ENCODE measurements at regions not wholly inside any gene's neighbourhood (a gene's known extent, or its start where the extent isn't known, plus 50 kb on each side); places are given as distances from the start of the nearest gene placed in this dataset.
A peak's percentile ranks its signal among the peaks of the same experiment; 100 is the strongest.
"Not testable (repeated sequence)": the region's sequence is repeated elsewhere in the genome, so short reads cannot be mapped to it uniquely, and the experiment has no call there.

GRCh38 chr21:28282833-28283232 is 709.8 kb downstream of the LTN1 start (continued):
- no peak for TF ChIP-seq PRPF4 (IDR thresholded peaks at IDR 0.05; ENCODE audit: insufficient read depth, low read depth, low read length, poor library complexity, severe bottlenecking)
- no peak for TF ChIP-seq ZNF639 (CRISPR knock-in tag; conservative IDR thresholded peaks at IDR 0.05 in 1 of 2, IDR thresholded peaks at IDR 0.05 in 1 of 2)
- TF ChIP-seq, protein P1, sequence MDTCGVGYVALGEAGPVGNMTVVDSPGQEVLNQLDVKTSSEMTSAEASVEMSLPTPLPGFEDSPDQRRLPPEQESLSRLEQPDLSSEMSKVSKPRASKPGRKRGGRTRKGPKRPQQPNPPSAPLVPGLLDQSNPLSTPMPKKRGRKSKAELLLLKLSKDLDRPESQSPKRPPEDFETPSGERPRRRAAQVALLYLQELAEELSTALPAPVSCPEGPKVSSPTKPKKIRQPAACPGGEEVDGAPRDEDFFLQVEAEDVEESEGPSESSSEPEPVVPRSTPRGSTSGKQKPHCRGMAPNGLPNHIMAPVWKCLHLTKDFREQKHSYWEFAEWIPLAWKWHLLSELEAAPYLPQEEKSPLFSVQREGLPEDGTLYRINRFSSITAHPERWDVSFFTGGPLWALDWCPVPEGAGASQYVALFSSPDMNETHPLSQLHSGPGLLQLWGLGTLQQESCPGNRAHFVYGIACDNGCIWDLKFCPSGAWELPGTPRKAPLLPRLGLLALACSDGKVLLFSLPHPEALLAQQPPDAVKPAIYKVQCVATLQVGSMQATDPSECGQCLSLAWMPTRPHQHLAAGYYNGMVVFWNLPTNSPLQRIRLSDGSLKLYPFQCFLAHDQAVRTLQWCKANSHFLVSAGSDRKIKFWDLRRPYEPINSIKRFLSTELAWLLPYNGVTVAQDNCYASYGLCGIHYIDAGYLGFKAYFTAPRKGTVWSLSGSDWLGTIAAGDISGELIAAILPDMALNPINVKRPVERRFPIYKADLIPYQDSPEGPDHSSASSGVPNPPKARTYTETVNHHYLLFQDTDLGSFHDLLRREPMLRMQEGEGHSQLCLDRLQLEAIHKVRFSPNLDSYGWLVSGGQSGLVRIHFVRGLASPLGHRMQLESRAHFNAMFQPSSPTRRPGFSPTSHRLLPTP (IDR thresholded peaks at IDR 0.05; ENCODE audit: borderline replicate concordance, extremely low read depth, insufficient read length) = no peak

DNA sequence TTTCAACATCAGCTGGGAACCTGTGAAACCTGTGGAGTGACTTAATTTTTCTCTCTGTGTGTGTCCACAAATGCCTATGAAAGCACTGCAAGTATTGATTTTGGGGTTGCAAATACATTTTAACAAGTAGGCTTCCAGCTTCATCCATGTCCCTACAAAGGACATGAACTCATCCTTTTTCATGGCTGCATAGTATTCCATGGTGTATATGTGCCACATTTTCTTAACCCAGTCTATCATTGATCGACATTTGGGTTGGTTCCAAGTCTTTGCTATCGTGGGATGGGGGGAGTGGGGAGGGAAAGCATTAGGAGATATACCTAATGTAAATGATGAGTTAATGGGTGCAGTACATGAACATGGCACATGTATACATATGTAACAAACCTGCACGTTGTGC is 711.3 kb downstream of the LTN1 start:
- CTCF ChIA-PET (ENCODE audit: low intra/inter-chr PET ratio); H3K4me3 ChIP-seq; H3K9me1 ChIP-seq (ENCODE audit: control insufficient read depth, insufficient read depth, low read length); H3K4me2 ChIP-seq (ENCODE audit: insufficient read depth, low read length); intact Hi-C loops (cut with micrococcal nuclease); H3K9ac ChIP-seq (ENCODE audit: insufficient read depth in 1 of 2, low read depth in 2 of 2, low read length in 2 of 2); H2AFZ ChIP-seq (ENCODE audit: low read depth, low read length); H3K27ac ChIP-seq (ENCODE audit: extremely low read depth, low read depth, low read length); POLR2A ChIA-PET; in situ Hi-C loops (cut with MboI); H4K20me1 ChIP-seq (replicated peaks; ENCODE audit: control insufficient read depth, insufficient read depth, low read length); H3K79me2 ChIP-seq (ENCODE audit: control insufficient read depth, insufficient read depth, low read length); FAIRE-seq; H3K9me3 ChIP-seq (replicated peaks; ENCODE audit: control insufficient read depth, insufficient read depth, low read depth, low read length); H3K27me3 ChIP-seq (ENCODE audit: control insufficient read depth in 2 of 2, insufficient read depth in 2 of 2, low read length in 2 of 2); H3K4me1 ChIP-seq (replicated peaks in 1 of 2; ENCODE audit: control insufficient read depth in 2 of 2, insufficient read depth in 2 of 2, low read length in 2 of 2); ATAC-seq; BruUV-seq (replicated peaks); H3K36me3 ChIP-seq (ENCODE audit: control insufficient read depth, insufficient read depth, low read length); DNase-seq (ENCODE audit: extremely low read depth in 1 of 4, low spot score in 3 of 4): not testable (repeated sequence)
- TF ChIP-seq ZNF146 (CRISPR knock-in tag; IDR thresholded peaks at IDR 0.05; ENCODE audit: unreplicated experiment) (peak; percentile 73), RBM25 (IDR thresholded peaks at IDR 0.05; ENCODE audit: low read depth, low read length, severe bottlenecking) (peak; percentile 26)
- WGBS (ENCODE audit: insufficient coverage, low coverage, missing lambda C conversion rate) = 0% methylated on average over 3 of the region's 3 CpGs
